SK-N-SH (cell line): ENCODE measurements at regions not wholly inside any gene's neighbourhood (a gene's known extent, or its start where the extent isn't known, plus 50 kb on each side); places are given as distances from the start of the nearest gene placed in this dataset.

Experiments
- CTCF ChIA-PET: fragments of 300-600, 350-600 bp; formaldehyde crosslinking; extraction: SDS; loops from one replicate; lab custom pipeline; 2021; lab: Yijun Ruan, JAX
- POLR2A ChIA-PET: fragments of 350-600 bp; sonication (Branson Sonifier 250); formaldehyde crosslinking; extraction: SDS; loops from one replicate; lab custom pipeline; 2020; ENCODE audit warnings: antibody characterized with exemption, inconsistent platforms; lab: Yijun Ruan, JAX
- DNase-seq: peaks from one replicate; pipeline ENCODE4 v3.0.0; 2012
- H2AFZ ChIP-seq: fragments of 200-600 bp; sonication (generic); 2 replicates; pipeline ENCODE4 v1.8.1; 2016; ENCODE audit warnings: antibody characterized with exemption, mild to moderate bottlenecking, low read depth
- H3F3A ChIP-seq: fragments of 200-600 bp; sonication (generic); replicated peaks from 2 replicates; pipeline ENCODE3; 2016; ENCODE audit warnings: antibody characterized with exemption, mild to moderate bottlenecking; ENCODE audit not compliant: insufficient read depth
- H3K27ac ChIP-seq, 2 experiments: fragments of 200-500 bp in 1 of 2; fragments of 200-600 bp in 1 of 2; sonication (Bioruptor generic) in 1 of 2; sonication (generic), shearing (Covaris generic) in 1 of 2; 2 replicates each; pipeline versions ENCODE4 v1.5.1 to v1.6.1; 2014 to 2016; ENCODE audit warnings: low read depth in 2 of 2, inconsistent platforms in 1 of 2, low read length in 1 of 2, mild to moderate bottlenecking in 1 of 2, mixed read lengths in 1 of 2
- H3K27me3 ChIP-seq: fragments of 200-600 bp; sonication (generic), shearing (Covaris generic); 2 replicates; pipeline ENCODE4 v1.6.1; 2016; ENCODE audit warnings: mixed run types; ENCODE audit not compliant: insufficient read depth
- H3K36me3 ChIP-seq, 2 experiments: fragments of 200-500 bp in 1 of 2; fragments of 200-600 bp in 1 of 2; sonication (Bioruptor generic) in 1 of 2; sonication (generic) in 1 of 2; replicated peaks in 1 of 2; 2 replicates each; pipeline versions ENCODE3 to v1.5.1; 2014 to 2016; ENCODE audit warnings: low read length in 1 of 2, mild to moderate bottlenecking in 1 of 2; ENCODE audit not compliant: insufficient read depth in 2 of 2, control insufficient read depth in 1 of 2
- H3K4me1 ChIP-seq, 2 experiments: fragments of 200-500 bp in 1 of 2; fragments of 200-600 bp in 1 of 2; sonication (Bioruptor generic) in 1 of 2; sonication (generic), shearing (Covaris generic) in 1 of 2; 2 replicates each; pipeline versions ENCODE4 v1.5.1 to v1.6.1; 2014 to 2016; ENCODE audit warnings: low read depth in 1 of 2, low read length in 1 of 2, mixed run types in 1 of 2; ENCODE audit not compliant: insufficient read depth in 2 of 2, control insufficient read depth in 1 of 2
- H3K4me2 ChIP-seq: fragments of 200-600 bp; sonication (generic), shearing (Covaris generic); 2 replicates; pipeline ENCODE4 v1.6.1; 2017; ENCODE audit warnings: mixed run types
- H3K4me3 ChIP-seq, 2 experiments: fragments of 200-500 bp in 1 of 2; fragments of 200-600 bp in 1 of 2; sonication (Bioruptor generic) in 1 of 2; sonication (generic), shearing (Covaris generic) in 1 of 2; 2 replicates each; pipeline versions ENCODE4 v1.5.1 to v1.8.1; 2014 to 2016; ENCODE audit warnings: low read depth in 2 of 2, inconsistent platforms in 1 of 2, low read length in 1 of 2, mild to moderate bottlenecking in 1 of 2, mixed read lengths in 1 of 2, moderate library complexity in 1 of 2
- H3K79me2 ChIP-seq: fragments of 200-600 bp; sonication (generic); 2 replicates; pipeline ENCODE4 v1.8.1; 2017; ENCODE audit warnings: mild to moderate bottlenecking; ENCODE audit not compliant: insufficient read depth
- H3K9ac ChIP-seq: fragments of 200-600 bp; sonication (generic); 2 replicates; pipeline ENCODE4 v1.6.1; 2017; ENCODE audit warnings: mixed run types
- H3K9me2 ChIP-seq: fragments of 200-600 bp; sonication (generic); 2 replicates; pipeline ENCODE4 v1.6.1; 2017; ENCODE audit warnings: mixed run types
- H3K9me3 ChIP-seq: fragments of 200-600 bp; sonication (generic); 2 replicates; pipeline ENCODE4 v1.6.1; 2017; ENCODE audit warnings: mixed run types, mild to moderate bottlenecking, moderate library complexity
- H4K20me1 ChIP-seq: fragments of 200-600 bp; sonication (generic); 2 replicates; pipeline ENCODE4 v1.6.1; 2017; ENCODE audit warnings: mild to moderate bottlenecking, mixed run types; ENCODE audit not compliant: insufficient read depth
- CHD2 ChIP-seq: fragments of 150-350 bp; IDR thresholded peaks from 2 replicates; pipeline ENCODE4 v1.6.1; 2018; ENCODE audit warnings: low read length; ENCODE audit not compliant: partially characterized antibody
- CTCF ChIP-seq: fragments of 200-600 bp; sonication (generic); IDR thresholded peaks from 2 replicates; pipeline ENCODE4 v1.6.1; 2017; ENCODE audit warnings: antibody characterized with exemption, mild to moderate bottlenecking, moderate library complexity
- ELF1 ChIP-seq: IDR thresholded peaks from 2 replicates; pipeline ENCODE4 v1.4.0; 2012
- EP300 ChIP-seq, 2 experiments: IDR thresholded peaks; 2 replicates each; pipeline versions ENCODE4 v1.4.0 to v1.6.1; 2012; ENCODE audit warnings: borderline replicate concordance in 1 of 2, low read depth in 1 of 2, low read length in 1 of 2
- FOSL2 ChIP-seq: IDR thresholded peaks from 2 replicates; pipeline ENCODE4 v1.4.0; 2012; ENCODE audit warnings: low read depth, mild to moderate bottlenecking, moderate library complexity, borderline replicate concordance
- FOXM1 ChIP-seq: IDR thresholded peaks from 2 replicates; pipeline ENCODE4 v1.4.0; 2012; ENCODE audit warnings: low read depth, mild to moderate bottlenecking
- GATA2 ChIP-seq: sonication (generic); formaldehyde crosslinking; IDR thresholded peaks from 2 replicates; pipeline ENCODE4 v1.5.0; 2020; ENCODE audit warnings: mild to moderate bottlenecking, missing genetic modification reagents
- IRF3 ChIP-seq: fragments of 150-350 bp; IDR thresholded peaks from 2 replicates; pipeline ENCODE4 v1.6.1; 2016; ENCODE audit warnings: mild to moderate bottlenecking, low read depth, low read length
- JUND ChIP-seq: IDR thresholded peaks from 2 replicates; pipeline ENCODE4 v1.4.0; 2012
- MAX ChIP-seq: IDR thresholded peaks from 2 replicates; pipeline ENCODE4 v1.4.0; 2012; ENCODE audit warnings: low read depth
- MXI1 ChIP-seq: IDR thresholded peaks from 2 replicates; pipeline ENCODE4 v1.6.1; 2012; ENCODE audit warnings: mild to moderate bottlenecking, low read depth, low read length, improper control_type of control experiment
- NRF1 ChIP-seq: IDR thresholded peaks from 2 replicates; pipeline ENCODE4 v1.6.1; 2012; ENCODE audit warnings: low read depth, mild to moderate bottlenecking, low read length
- POLR2AphosphoS5 ChIP-seq: IDR thresholded peaks from 2 replicates; pipeline ENCODE4 v1.6.1; 2012; ENCODE audit warnings: low read depth, low read length
- RAD21 ChIP-seq: IDR thresholded peaks from 2 replicates; pipeline ENCODE4 v1.6.1; 2012; ENCODE audit warnings: mild to moderate bottlenecking, low read length
- RCOR1 ChIP-seq: fragments of 150-350 bp; IDR thresholded peaks from 2 replicates; pipeline ENCODE4 v1.6.1; 2017; ENCODE audit warnings: antibody characterized with exemption, low read length
- REST ChIP-seq: IDR thresholded peaks from 2 replicates; pipeline ENCODE4 v1.6.1; 2012; ENCODE audit warnings: mild to moderate bottlenecking, low read depth, low read length, moderate library complexity
- SIN3A ChIP-seq: IDR thresholded peaks from 2 replicates; pipeline ENCODE4 v1.6.1; 2012; ENCODE audit warnings: low read depth, mild to moderate bottlenecking, low read length, moderate library complexity, borderline replicate concordance
- SMC3 ChIP-seq: IDR thresholded peaks from 2 replicates; pipeline ENCODE4 v1.6.1; 2012; ENCODE audit warnings: low read depth, low read length, improper control_type of control experiment
- TAF1 ChIP-seq: IDR thresholded peaks from 2 replicates; pipeline ENCODE4 v1.6.1; 2012; ENCODE audit warnings: low read depth, mild to moderate bottlenecking, low read length, moderate library complexity, borderline replicate concordance
- TCF12 ChIP-seq: IDR thresholded peaks from 2 replicates; pipeline ENCODE4 v1.4.0; 2012
- TEAD4 ChIP-seq: IDR thresholded peaks from 2 replicates; pipeline ENCODE4 v1.4.0; 2012; ENCODE audit warnings: mild to moderate bottlenecking, borderline replicate concordance; ENCODE audit not compliant: insufficient read depth
- USF2 ChIP-seq: fragments of 150-350 bp; IDR thresholded peaks from 2 replicates; pipeline ENCODE4 v1.6.1; 2017; ENCODE audit warnings: antibody characterized with exemption, low read length, low read depth, borderline replicate concordance
- YY1 ChIP-seq: IDR thresholded peaks from 2 replicates; pipeline ENCODE4 v1.4.0; 2012; ENCODE audit warnings: low read depth, mild to moderate bottlenecking
- ZBTB33 ChIP-seq: IDR thresholded peaks from 2 replicates; pipeline ENCODE4 v1.4.0; 2012; ENCODE audit warnings: low read depth, borderline replicate concordance
- WGBS: methylation state at CpG from one replicate; pipeline ENCODE4 v1.1.6; 2017; ENCODE audit warnings: low lambda C conversion rate; 5-methylcytosine and 5-hydroxymethylcytosine counted together

- Histone ChIP-seq H3K4me2 (peak overlapping the region; percentile 23; the same call in 1 of the 2 replicates), H3K9ac (no peak overlapping the region), H2AFZ (no peak overlapping the region), H3K9me2 (no peaks in the 10 kb centered on the region), H3K4me3 (no peak overlapping the region), H3K79me2 (no peaks in the 10 kb centered on the region), H3K36me3 (no peaks in the 10 kb centered on the region), H3K27ac (peak overlapping the region in 1 of 2 experiments; percentile 36; a peak in 2 of 4 replicates), H3F3A (peaks cover 3% of the 10 kb centered on the region), H4K20me1 (no peaks in the 10 kb centered on the region), H3K4me1 (peaks cover 2 to 12% of the 10 kb centered on the region in 2 experiments; a peak in 3 of 4 replicates), H3K27me3 (no peaks in the 10 kb centered on the region), H3K9me3 (no peaks in the 10 kb centered on the region)
- ChIA-PET CTCF (interaction anchor here (0.7 to 5.6 kb wide), 13 partner anchors 8 to 443 kb away, joined by 3 to 76 read pairs (median 4); partner anchors contain the start of gene NUAK1), POLR2A (no interaction called here)
- WGBS = 83% methylated on average over 7 of the region's 8 CpGs
- no peak for DNase-seq
- no peak for TF ChIP-seq USF2
- peak; percentile 37; the same call in 1 of the 2 replicates for TF ChIP-seq YY1
- TF ChIP-seq EP300 (IDR thresholded peaks at IDR 0.05; ENCODE audit: borderline replicate concordance in 1 of 2, low read depth in 1 of 2, low read length in 1 of 2) = 0 out of 4 replicates have a peak, but pooled peaks of 1 of the 2 experiments have one; percentile 38
- peak; percentile 54; the same call in 1 of the 2 replicates for TF ChIP-seq MAX
- peak; percentile 50 for TF ChIP-seq JUND
- TF ChIP-seq CHD2 = no peak
- TF ChIP-seq CTCF = no peak
- TF ChIP-seq MXI1 = no peak
- peak; percentile 51; the same call in 1 of the 2 replicates for TF ChIP-seq FOSL2
- no peak for TF ChIP-seq SMC3
- no peak for TF ChIP-seq SIN3A
- TF ChIP-seq ELF1 = no peak
- no peak for TF ChIP-seq RCOR1
- TF ChIP-seq FOXM1 = no peak
- no peak for TF ChIP-seq REST
- no peak for TF ChIP-seq RAD21
- TF ChIP-seq ZBTB33 = no peak
- no peak for TF ChIP-seq TAF1
- no peak for TF ChIP-seq GATA2 (CRISPR knock-in tag)
- no peak for TF ChIP-seq NRF1
- TF ChIP-seq TCF12 = peak; percentile 73
- TF ChIP-seq TEAD4 = 0 out of 2 replicates have a peak, but pooled peaks have one; percentile 21
- TF ChIP-seq POLR2AphosphoS5 = no peak
- no peak for TF ChIP-seq IRF3
Measured at GRCh38 chr12:105706321-105706972, 376.0 kb downstream of the C12orf75 start.
